WTC11 (cell line): ENCODE measurements at regions not wholly inside any gene's neighbourhood (a gene's known extent, or its start where the extent isn't known, plus 50 kb on each side); places are given as distances from the start of the nearest gene placed in this dataset.

Experiments used
- ATAC-seq: fragments of 200-7000 bp; cut with Tn5 transposase; 2 replicates; pipeline ENCODE4 v1.10.0; 2021; ENCODE audit warnings: mild to moderate bottlenecking, moderate library complexity
- CTCF ChIA-PET: fragments of 300-600 bp; sonication (Branson Sonifier 250); formaldehyde crosslinking; loops from one replicate; lab custom pipeline; 2021; ENCODE audit warnings: antibody characterized with exemption; lab: Charles Lee
- POLR2A ChIA-PET: fragments of 350-600 bp; sonication (Branson Sonifier 250); formaldehyde crosslinking; loops from one replicate; lab custom pipeline; 2021; ENCODE audit warnings: antibody characterized with exemption; lab: Charles Lee
- DNase-seq: peaks from one replicate; pipeline ENCODE4 v3.0.0; 2021; ENCODE audit warnings: low spot score
- H3K27ac Mint-ChIP-seq: 2 replicates; pipeline ENCODE4 v1.8.0; 2021; ENCODE audit warnings: mixed read lengths
- H3K27me3 Mint-ChIP-seq: 2 replicates; pipeline ENCODE4 v1.8.0; 2021; ENCODE audit warnings: low read depth, mild to moderate bottlenecking, moderate library complexity, mixed read lengths
- H3K36me3 Mint-ChIP-seq: 2 replicates; pipeline ENCODE4 v1.8.0; 2021; ENCODE audit warnings: mixed read lengths
- H3K4me1 Mint-ChIP-seq: 2 replicates; pipeline ENCODE4 v1.8.0; 2022; ENCODE audit warnings: mixed read lengths
- H3K4me3 Mint-ChIP-seq: 2 replicates; pipeline ENCODE4 v1.8.0; 2021; ENCODE audit warnings: mild to moderate bottlenecking, moderate library complexity, mixed read lengths
- H3K9me3 Mint-ChIP-seq: 2 replicates; pipeline ENCODE4 v1.8.0; 2021; ENCODE audit warnings: mixed read lengths
- ETV6 ChIP-seq: sonication (generic); formaldehyde crosslinking; IDR thresholded peaks from 2 replicates; pipeline ENCODE4 v1.8.1; 2022; ENCODE audit warnings: mild to moderate bottlenecking, missing genetic modification reagents
- GABPB1 ChIP-seq: sonication (generic); formaldehyde crosslinking; IDR thresholded peaks from 2 replicates; pipeline ENCODE4 v1.8.1; 2023; ENCODE audit warnings: mild to moderate bottlenecking, missing genetic modification reagents
- GTF2I ChIP-seq: fragments of 250-450 bp; sonication (Bioruptor Pico); conservative IDR thresholded peaks from 2 replicates; pipeline ENCODE4 v1.4.0; 2021; ENCODE audit warnings: mild to moderate bottlenecking
- NFE2L1 ChIP-seq: sonication (generic); formaldehyde crosslinking; IDR thresholded peaks from 2 replicates; pipeline ENCODE4 v1.8.1; 2023; ENCODE audit warnings: missing genetic modification reagents
- NFYB ChIP-seq: sonication (generic); formaldehyde crosslinking; conservative IDR thresholded peaks from 2 replicates; pipeline ENCODE4 v1.8.0; 2022; ENCODE audit warnings: low read depth, missing genetic modification reagents
- NR2C2 ChIP-seq: sonication (generic); formaldehyde crosslinking; IDR thresholded peaks from 2 replicates; pipeline ENCODE4 v1.8.0; 2022; ENCODE audit warnings: mild to moderate bottlenecking, missing genetic modification reagents
- PRRX2 ChIP-seq: fragments of 250-450 bp; sonication (Bioruptor Pico); IDR thresholded peaks from 2 replicates; pipeline ENCODE4 v1.8.0; 2021; ENCODE audit warnings: mild to moderate bottlenecking
- RELA ChIP-seq: sonication (generic); formaldehyde crosslinking; IDR thresholded peaks from 2 replicates; pipeline ENCODE4 v1.8.1; 2022; ENCODE audit warnings: missing genetic modification reagents, mild to moderate bottlenecking, borderline replicate concordance
- SMAD3 ChIP-seq: sonication (generic); formaldehyde crosslinking; IDR thresholded peaks from 2 replicates; pipeline ENCODE4 v1.8.0; 2022; ENCODE audit warnings: missing genetic modification reagents, mild to moderate bottlenecking, borderline replicate concordance
- SP1 ChIP-seq: sonication (generic); formaldehyde crosslinking; conservative IDR thresholded peaks from 2 replicates; pipeline ENCODE4 v1.8.1; 2022; ENCODE audit warnings: missing genetic modification reagents
- TEAD1 ChIP-seq: sonication (generic); formaldehyde crosslinking; IDR thresholded peaks from 2 replicates; pipeline ENCODE4 v1.8.0; 2022; ENCODE audit warnings: mild to moderate bottlenecking, missing genetic modification reagents
- ZBTB21 ChIP-seq: sonication (generic); formaldehyde crosslinking; IDR thresholded peaks from 2 replicates; pipeline ENCODE4 v1.8.1; 2023; ENCODE audit warnings: mild to moderate bottlenecking, missing genetic modification reagents, borderline replicate concordance
- ZNF138 ChIP-seq: sonication (generic); formaldehyde crosslinking; conservative IDR thresholded peaks from 2 replicates; pipeline ENCODE4 v1.8.1; 2022; ENCODE audit warnings: mild to moderate bottlenecking, moderate library complexity, missing genetic modification reagents
- ZNF317 ChIP-seq: sonication (generic); formaldehyde crosslinking; IDR thresholded peaks from 2 replicates; pipeline ENCODE4 v1.8.1; 2023; ENCODE audit warnings: low read depth, mild to moderate bottlenecking, moderate library complexity, missing genetic modification reagents, borderline replicate concordance
- ZNF416 ChIP-seq: fragments of 250-450 bp; sonication (Bioruptor Pico); IDR thresholded peaks from 2 replicates; pipeline ENCODE4 v1.9.0; 2021; ENCODE audit warnings: mild to moderate bottlenecking, inconsistent platforms
- TF ChIP-seq, protein P1 (sequence below): sonication (generic); formaldehyde crosslinking; IDR thresholded peaks from 2 replicates; pipeline ENCODE4 v1.8.1; 2022; ENCODE audit warnings: low read depth, mild to moderate bottlenecking, moderate library complexity, missing genetic modification reagents, borderline replicate concordance
- TF ChIP-seq, protein P2 (sequence below): fragments of 200-600 bp; IDR thresholded peaks from 2 replicates; pipeline ENCODE4 v1.8.0; 2022; ENCODE audit warnings: antibody characterized with exemption
- TF ChIP-seq, protein P3 (sequence below): sonication (generic); formaldehyde crosslinking; IDR thresholded peaks from 2 replicates; pipeline ENCODE4 v1.8.0; 2022; ENCODE audit warnings: mild to moderate bottlenecking, missing genetic modification reagents
- TF ChIP-seq, protein P4 (sequence below): sonication (generic); formaldehyde crosslinking; IDR thresholded peaks from 2 replicates; pipeline ENCODE4 v1.8.0; 2022; ENCODE audit warnings: mild to moderate bottlenecking, missing genetic modification reagents
- TF ChIP-seq, protein P5 (sequence below): sonication (generic); formaldehyde crosslinking; IDR thresholded peaks from 2 replicates; pipeline ENCODE4 v1.8.1; 2022; ENCODE audit warnings: low read depth, missing genetic modification reagents, borderline replicate concordance
- TF ChIP-seq, protein P6 (sequence below): sonication (generic); formaldehyde crosslinking; IDR thresholded peaks from 2 replicates; pipeline ENCODE4 v1.8.0; 2022; ENCODE audit warnings: mild to moderate bottlenecking, missing genetic modification reagents
- TF ChIP-seq, protein P7 (sequence below): sonication (generic); formaldehyde crosslinking; conservative IDR thresholded peaks from 2 replicates; pipeline ENCODE4 v1.8.1; 2022; ENCODE audit warnings: mild to moderate bottlenecking, missing genetic modification reagents

DNA sequence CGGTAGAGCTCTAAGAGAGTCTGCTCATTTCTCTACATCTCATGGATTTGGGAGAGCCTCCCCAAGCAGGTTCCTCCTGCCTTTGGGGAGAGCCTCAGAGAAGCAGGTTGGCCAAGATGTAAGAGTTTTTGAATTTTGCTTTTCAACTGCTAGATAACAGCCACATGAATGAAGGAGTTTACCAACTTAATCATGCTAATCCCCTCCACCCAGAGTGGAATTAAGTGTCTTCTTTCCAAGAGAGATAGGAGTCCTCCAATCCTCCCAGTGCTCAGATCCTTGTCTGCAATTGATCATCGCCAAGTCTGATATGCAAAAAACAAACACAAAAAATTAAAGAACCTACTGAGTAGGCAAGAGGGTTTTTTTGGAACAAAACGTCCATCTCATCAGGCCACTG lies 99.4 kb upstream of the MAP3K1 start:
- H3K36me3 Mint-ChIP-seq: no peaks in the 10 kb centered on the region
- CTCF ChIA-PET: no interaction called here
- H3K4me3 Mint-ChIP-seq: no peak overlapping the region

DNA sequence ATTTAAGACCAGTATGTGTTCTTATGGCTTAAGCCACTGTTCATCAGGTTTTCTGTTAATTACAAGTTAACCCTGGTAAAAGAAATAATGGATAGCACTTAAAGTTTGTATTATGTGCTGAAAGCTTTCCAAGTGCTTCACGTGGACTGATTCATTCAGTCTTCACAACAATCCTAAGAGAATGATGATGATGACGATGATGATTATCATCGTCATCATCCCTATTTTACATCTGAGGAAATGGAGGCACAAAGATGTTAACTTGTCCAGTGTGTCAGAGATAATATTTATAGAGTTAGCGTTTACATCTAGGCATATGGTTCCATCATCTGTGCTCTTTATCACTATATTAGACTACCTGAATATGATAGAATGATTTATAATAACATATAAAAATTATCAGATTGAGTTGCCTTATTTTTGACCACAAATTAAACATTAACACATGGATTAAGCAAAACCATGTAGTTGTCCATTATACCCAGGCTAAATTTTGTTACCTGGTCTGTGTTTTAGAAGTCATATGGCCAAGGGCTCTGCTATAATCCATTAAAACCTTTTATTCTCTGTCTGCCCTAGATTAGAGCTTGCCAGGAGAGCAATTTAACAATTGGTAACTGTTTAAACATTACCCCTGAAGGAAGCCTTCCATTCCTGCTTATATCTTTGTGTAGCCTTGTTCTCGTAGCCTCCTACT lies 102.3 kb upstream of the MAP3K1 start:
- Mint-ChIP-seq H3K36me3 (no peaks in the 10 kb centered on the region), H3K27ac (no peak overlapping the region), H3K4me1 (peaks cover 35% of the 10 kb centered on the region), H3K9me3 (peaks cover 7% of the 10 kb centered on the region), H3K4me3 (no peak overlapping the region), H3K27me3 (peaks cover 3% of the 10 kb centered on the region)
- ChIA-PET CTCF (no interaction called here), POLR2A (no interaction called here)
- no peak for DNase-seq
- TF ChIP-seq ZBTB21 (CRISPR knock-in tag) (no peak), SMAD3 (CRISPR knock-in tag) (no peak), NR2C2 (no peak), ETV6 (CRISPR knock-in tag) (no peak), ZNF317 (no peak), NFYB (CRISPR knock-in tag) (no peak), PRRX2 (CRISPR knock-in tag) (no peak), SP1 (CRISPR knock-in tag) (no peak), ZNF138 (CRISPR knock-in tag) (no peak)
- TF ChIP-seq, protein P1, sequence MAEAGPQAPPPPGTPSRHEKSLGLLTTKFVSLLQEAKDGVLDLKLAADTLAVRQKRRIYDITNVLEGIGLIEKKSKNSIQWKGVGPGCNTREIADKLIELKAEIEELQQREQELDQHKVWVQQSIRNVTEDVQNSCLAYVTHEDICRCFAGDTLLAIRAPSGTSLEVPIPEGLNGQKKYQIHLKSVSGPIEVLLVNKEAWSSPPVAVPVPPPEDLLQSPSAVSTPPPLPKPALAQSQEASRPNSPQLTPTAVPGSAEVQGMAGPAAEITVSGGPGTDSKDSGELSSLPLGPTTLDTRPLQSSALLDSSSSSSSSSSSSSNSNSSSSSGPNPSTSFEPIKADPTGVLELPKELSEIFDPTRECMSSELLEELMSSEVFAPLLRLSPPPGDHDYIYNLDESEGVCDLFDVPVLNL (CRISPR knock-in tag): no peak
- TF ChIP-seq, protein P2, sequence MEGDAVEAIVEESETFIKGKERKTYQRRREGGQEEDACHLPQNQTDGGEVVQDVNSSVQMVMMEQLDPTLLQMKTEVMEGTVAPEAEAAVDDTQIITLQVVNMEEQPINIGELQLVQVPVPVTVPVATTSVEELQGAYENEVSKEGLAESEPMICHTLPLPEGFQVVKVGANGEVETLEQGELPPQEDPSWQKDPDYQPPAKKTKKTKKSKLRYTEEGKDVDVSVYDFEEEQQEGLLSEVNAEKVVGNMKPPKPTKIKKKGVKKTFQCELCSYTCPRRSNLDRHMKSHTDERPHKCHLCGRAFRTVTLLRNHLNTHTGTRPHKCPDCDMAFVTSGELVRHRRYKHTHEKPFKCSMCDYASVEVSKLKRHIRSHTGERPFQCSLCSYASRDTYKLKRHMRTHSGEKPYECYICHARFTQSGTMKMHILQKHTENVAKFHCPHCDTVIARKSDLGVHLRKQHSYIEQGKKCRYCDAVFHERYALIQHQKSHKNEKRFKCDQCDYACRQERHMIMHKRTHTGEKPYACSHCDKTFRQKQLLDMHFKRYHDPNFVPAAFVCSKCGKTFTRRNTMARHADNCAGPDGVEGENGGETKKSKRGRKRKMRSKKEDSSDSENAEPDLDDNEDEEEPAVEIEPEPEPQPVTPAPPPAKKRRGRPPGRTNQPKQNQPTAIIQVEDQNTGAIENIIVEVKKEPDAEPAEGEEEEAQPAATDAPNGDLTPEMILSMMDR: no peak
- TF ChIP-seq, protein P3, sequence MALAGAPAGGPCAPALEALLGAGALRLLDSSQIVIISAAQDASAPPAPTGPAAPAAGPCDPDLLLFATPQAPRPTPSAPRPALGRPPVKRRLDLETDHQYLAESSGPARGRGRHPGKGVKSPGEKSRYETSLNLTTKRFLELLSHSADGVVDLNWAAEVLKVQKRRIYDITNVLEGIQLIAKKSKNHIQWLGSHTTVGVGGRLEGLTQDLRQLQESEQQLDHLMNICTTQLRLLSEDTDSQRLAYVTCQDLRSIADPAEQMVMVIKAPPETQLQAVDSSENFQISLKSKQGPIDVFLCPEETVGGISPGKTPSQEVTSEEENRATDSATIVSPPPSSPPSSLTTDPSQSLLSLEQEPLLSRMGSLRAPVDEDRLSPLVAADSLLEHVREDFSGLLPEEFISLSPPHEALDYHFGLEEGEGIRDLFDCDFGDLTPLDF (CRISPR knock-in tag): no peak
- TF ChIP-seq, protein P4, sequence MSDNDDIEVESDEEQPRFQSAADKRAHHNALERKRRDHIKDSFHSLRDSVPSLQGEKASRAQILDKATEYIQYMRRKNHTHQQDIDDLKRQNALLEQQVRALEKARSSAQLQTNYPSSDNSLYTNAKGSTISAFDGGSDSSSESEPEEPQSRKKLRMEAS (CRISPR knock-in tag): no peak
- ATAC-seq: no peak

More for the DNA sequence above, 99.4 kb upstream of the MAP3K1 start:
- no peak overlapping the region for H3K27ac Mint-ChIP-seq
- DNase-seq: no peak
- no peaks in the 10 kb centered on the region for H3K9me3 Mint-ChIP-seq
- ATAC-seq: no peak
- peaks cover 44% of the 10 kb centered on the region for H3K4me1 Mint-ChIP-seq
- peaks cover 6% of the 10 kb centered on the region for H3K27me3 Mint-ChIP-seq
- POLR2A ChIA-PET: no interaction called here
- TF ChIP-seq, protein P5, sequence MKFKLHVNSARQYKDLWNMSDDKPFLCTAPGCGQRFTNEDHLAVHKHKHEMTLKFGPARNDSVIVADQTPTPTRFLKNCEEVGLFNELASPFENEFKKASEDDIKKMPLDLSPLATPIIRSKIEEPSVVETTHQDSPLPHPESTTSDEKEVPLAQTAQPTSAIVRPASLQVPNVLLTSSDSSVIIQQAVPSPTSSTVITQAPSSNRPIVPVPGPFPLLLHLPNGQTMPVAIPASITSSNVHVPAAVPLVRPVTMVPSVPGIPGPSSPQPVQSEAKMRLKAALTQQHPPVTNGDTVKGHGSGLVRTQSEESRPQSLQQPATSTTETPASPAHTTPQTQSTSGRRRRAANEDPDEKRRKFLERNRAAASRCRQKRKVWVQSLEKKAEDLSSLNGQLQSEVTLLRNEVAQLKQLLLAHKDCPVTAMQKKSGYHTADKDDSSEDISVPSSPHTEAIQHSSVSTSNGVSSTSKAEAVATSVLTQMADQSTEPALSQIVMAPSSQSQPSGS: no peak
- TF ChIP-seq RELA (CRISPR knock-in tag) (no peak), NR2C2 (no peak), ZNF138 (CRISPR knock-in tag) (no peak), ZNF416 (no peak), GTF2I (CRISPR knock-in tag) (no peak), NFE2L1 (CRISPR knock-in tag) (no peak), TEAD1 (CRISPR knock-in tag) (no peak), PRRX2 (CRISPR knock-in tag) (no peak), GABPB1 (CRISPR knock-in tag) (no peak)
- TF ChIP-seq, protein P6, sequence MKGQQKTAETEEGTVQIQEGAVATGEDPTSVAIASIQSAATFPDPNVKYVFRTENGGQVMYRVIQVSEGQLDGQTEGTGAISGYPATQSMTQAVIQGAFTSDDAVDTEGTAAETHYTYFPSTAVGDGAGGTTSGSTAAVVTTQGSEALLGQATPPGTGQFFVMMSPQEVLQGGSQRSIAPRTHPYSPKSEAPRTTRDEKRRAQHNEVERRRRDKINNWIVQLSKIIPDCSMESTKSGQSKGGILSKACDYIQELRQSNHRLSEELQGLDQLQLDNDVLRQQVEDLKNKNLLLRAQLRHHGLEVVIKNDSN: no peak
- TF ChIP-seq, protein P7, sequence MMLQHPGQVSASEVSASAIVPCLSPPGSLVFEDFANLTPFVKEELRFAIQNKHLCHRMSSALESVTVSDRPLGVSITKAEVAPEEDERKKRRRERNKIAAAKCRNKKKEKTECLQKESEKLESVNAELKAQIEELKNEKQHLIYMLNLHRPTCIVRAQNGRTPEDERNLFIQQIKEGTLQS (CRISPR knock-in tag): no peak
